WTC11 (cell line): ENCODE measurements at regions not wholly inside any gene's neighbourhood (a gene's known extent, or its start where the extent isn't known, plus 50 kb on each side); places are given as distances from the start of the nearest gene placed in this dataset.

Experiments used
- CBFB ChIP-seq: sonication (generic); formaldehyde crosslinking; IDR thresholded peaks from 2 replicates; pipeline ENCODE4 v1.8.1; 2022; ENCODE audit warnings: mild to moderate bottlenecking, low read depth, missing genetic modification reagents
- ELF4 ChIP-seq: sonication (generic); formaldehyde crosslinking; IDR thresholded peaks from 2 replicates; pipeline ENCODE4 v1.8.1; 2022; ENCODE audit warnings: low read depth, mild to moderate bottlenecking, moderate library complexity, missing genetic modification reagents
- IRF2 ChIP-seq: sonication (generic); formaldehyde crosslinking; IDR thresholded peaks from 2 replicates; pipeline ENCODE4 v1.8.0; 2022; ENCODE audit warnings: low read depth, missing genetic modification reagents, borderline replicate concordance
- NFE2L1 ChIP-seq: sonication (generic); formaldehyde crosslinking; IDR thresholded peaks from 2 replicates; pipeline ENCODE4 v1.8.1; 2023; ENCODE audit warnings: missing genetic modification reagents
- SP1 ChIP-seq: sonication (generic); formaldehyde crosslinking; conservative IDR thresholded peaks from 2 replicates; pipeline ENCODE4 v1.8.1; 2022; ENCODE audit warnings: missing genetic modification reagents
- TCF7 ChIP-seq: sonication (generic); formaldehyde crosslinking; IDR thresholded peaks from 2 replicates; pipeline ENCODE4 v1.8.0; 2022; ENCODE audit warnings: mild to moderate bottlenecking, low read depth, missing genetic modification reagents, moderate library complexity
- TF ChIP-seq, protein P1 (sequence below): fragments of 200-600 bp; IDR thresholded peaks from 2 replicates; pipeline ENCODE4 v1.8.0; 2022; ENCODE audit warnings: antibody characterized with exemption
- TF ChIP-seq, protein P2 (sequence below): sonication (generic); formaldehyde crosslinking; IDR thresholded peaks from 2 replicates; pipeline ENCODE4 v1.8.1; 2023; ENCODE audit warnings: mild to moderate bottlenecking, missing genetic modification reagents
- TF ChIP-seq, protein P3 (sequence below): sonication (generic); formaldehyde crosslinking; IDR thresholded peaks from 2 replicates; pipeline ENCODE4 v1.8.0; 2022; ENCODE audit warnings: mild to moderate bottlenecking, missing genetic modification reagents

DNA sequence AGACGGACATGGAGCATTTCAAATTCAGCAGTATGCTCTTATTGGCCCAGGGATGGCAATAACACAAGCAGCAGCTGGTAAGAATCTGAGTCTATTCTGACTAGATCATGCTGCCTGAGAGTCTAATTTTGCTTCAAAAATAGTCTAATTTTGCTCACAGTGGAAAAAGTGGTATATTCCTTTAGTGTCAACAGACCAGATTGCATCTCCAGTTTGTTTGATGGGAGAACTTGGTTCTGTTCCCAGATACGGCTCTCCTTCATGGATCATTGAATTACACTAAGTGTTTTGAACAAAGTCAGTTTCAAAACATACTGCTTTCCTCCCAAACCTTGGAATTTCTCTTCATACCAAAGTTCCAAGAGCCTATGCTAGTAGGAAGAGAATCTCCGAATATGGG lies 586.1 kb downstream of the RNF144B start:
- TF ChIP-seq ELF4 (CRISPR knock-in tag) = no peak
- TF ChIP-seq, protein P1, sequence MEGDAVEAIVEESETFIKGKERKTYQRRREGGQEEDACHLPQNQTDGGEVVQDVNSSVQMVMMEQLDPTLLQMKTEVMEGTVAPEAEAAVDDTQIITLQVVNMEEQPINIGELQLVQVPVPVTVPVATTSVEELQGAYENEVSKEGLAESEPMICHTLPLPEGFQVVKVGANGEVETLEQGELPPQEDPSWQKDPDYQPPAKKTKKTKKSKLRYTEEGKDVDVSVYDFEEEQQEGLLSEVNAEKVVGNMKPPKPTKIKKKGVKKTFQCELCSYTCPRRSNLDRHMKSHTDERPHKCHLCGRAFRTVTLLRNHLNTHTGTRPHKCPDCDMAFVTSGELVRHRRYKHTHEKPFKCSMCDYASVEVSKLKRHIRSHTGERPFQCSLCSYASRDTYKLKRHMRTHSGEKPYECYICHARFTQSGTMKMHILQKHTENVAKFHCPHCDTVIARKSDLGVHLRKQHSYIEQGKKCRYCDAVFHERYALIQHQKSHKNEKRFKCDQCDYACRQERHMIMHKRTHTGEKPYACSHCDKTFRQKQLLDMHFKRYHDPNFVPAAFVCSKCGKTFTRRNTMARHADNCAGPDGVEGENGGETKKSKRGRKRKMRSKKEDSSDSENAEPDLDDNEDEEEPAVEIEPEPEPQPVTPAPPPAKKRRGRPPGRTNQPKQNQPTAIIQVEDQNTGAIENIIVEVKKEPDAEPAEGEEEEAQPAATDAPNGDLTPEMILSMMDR = no peak
- no peak for TF ChIP-seq NFE2L1
- TF ChIP-seq, protein P2, sequence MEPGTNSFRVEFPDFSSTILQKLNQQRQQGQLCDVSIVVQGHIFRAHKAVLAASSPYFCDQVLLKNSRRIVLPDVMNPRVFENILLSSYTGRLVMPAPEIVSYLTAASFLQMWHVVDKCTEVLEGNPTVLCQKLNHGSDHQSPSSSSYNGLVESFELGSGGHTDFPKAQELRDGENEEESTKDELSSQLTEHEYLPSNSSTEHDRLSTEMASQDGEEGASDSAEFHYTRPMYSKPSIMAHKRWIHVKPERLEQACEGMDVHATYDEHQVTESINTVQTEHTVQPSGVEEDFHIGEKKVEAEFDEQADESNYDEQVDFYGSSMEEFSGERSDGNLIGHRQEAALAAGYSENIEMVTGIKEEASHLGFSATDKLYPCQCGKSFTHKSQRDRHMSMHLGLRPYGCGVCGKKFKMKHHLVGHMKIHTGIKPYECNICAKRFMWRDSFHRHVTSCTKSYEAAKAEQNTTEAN (CRISPR knock-in tag) = no peak
- no peak for TF ChIP-seq IRF2 (CRISPR knock-in tag)
- TF ChIP-seq CBFB (CRISPR knock-in tag) = no peak
- no peak for TF ChIP-seq SP1 (CRISPR knock-in tag)
- TF ChIP-seq, protein P3, sequence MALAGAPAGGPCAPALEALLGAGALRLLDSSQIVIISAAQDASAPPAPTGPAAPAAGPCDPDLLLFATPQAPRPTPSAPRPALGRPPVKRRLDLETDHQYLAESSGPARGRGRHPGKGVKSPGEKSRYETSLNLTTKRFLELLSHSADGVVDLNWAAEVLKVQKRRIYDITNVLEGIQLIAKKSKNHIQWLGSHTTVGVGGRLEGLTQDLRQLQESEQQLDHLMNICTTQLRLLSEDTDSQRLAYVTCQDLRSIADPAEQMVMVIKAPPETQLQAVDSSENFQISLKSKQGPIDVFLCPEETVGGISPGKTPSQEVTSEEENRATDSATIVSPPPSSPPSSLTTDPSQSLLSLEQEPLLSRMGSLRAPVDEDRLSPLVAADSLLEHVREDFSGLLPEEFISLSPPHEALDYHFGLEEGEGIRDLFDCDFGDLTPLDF (CRISPR knock-in tag) = no peak
- no peak for TF ChIP-seq TCF7
